ENCODE measurements at regions not wholly inside any gene's neighbourhood (a gene's known extent, or its start where the extent isn't known, plus 50 kb on each side); places are given as distances from the start of the nearest gene placed in this dataset.

GRCh38 chr2:117126656-117127055, 687.8 kb upstream of the DDX18 start:
- Mint-ChIP-seq H3K36me3 (ENCODE audit: insufficient read depth) (peaks cover 11% of the 10 kb centered on the region), H3K27ac (peak overlapping the region; percentile 91), H3K27me3 (no peaks in the 10 kb centered on the region), H3K4me3 (ENCODE audit: low read depth) (peak overlapping the region; percentile 25), H3K9me3 (ENCODE audit: low read depth) (peaks cover 13% of the 10 kb centered on the region), H3K4me1 (ENCODE audit: low read depth) (peaks cover 32% of the 10 kb centered on the region)
- DNase-seq (ENCODE audit: low spot score, unreplicated experiment), result no peak
- TF ChIP-seq CTCF (IDR thresholded peaks at IDR 0.05; ENCODE audit: unreplicated experiment), result no peak

- no peak for TF ChIP-seq CTCF (IDR thresholded peaks at IDR 0.05; ENCODE audit: unreplicated experiment)
- no peaks in the 10 kb centered on the region for H3K27me3 Mint-ChIP-seq
- H3K4me1 Mint-ChIP-seq (ENCODE audit: low read depth), result peaks cover 32% of the 10 kb centered on the region
- peaks cover 13% of the 10 kb centered on the region for H3K9me3 Mint-ChIP-seq (ENCODE audit: low read depth)
- H3K27ac Mint-ChIP-seq, result peak overlapping the region; percentile 8
- H3K4me3 Mint-ChIP-seq (ENCODE audit: low read depth), result no peak overlapping the region
- peaks cover 11% of the 10 kb centered on the region for H3K36me3 Mint-ChIP-seq (ENCODE audit: insufficient read depth)
- no peak for DNase-seq (ENCODE audit: low spot score, unreplicated experiment)
Observed at GRCh38 chr2:117127680-117128079, 686.8 kb upstream of the DDX18 start.

- Mint-ChIP-seq H3K36me3 (ENCODE audit: insufficient read depth) (peaks cover 11% of the 10 kb centered on the region), H3K27me3 (no peaks in the 10 kb centered on the region), H3K4me1 (ENCODE audit: low read depth) (peaks cover 32% of the 10 kb centered on the region), H3K9me3 (ENCODE audit: low read depth) (peaks cover 13% of the 10 kb centered on the region), H3K27ac (peak overlapping the region; percentile 89), H3K4me3 (ENCODE audit: low read depth) (no peak overlapping the region)
- no peak for DNase-seq (ENCODE audit: low spot score, unreplicated experiment)
- no peak for TF ChIP-seq CTCF (IDR thresholded peaks at IDR 0.05; ENCODE audit: unreplicated experiment)
Observed at GRCh38 chr2:117128461-117128860, 686.0 kb upstream of the DDX18 start.

- Mint-ChIP-seq H3K36me3 (ENCODE audit: insufficient read depth) (peaks cover 2% of the 10 kb centered on the region), H3K9me3 (ENCODE audit: low read depth) (peaks cover 5% of the 10 kb centered on the region), H3K27ac (no peak overlapping the region), H3K4me3 (ENCODE audit: low read depth) (no peak overlapping the region), H3K27me3 (no peaks in the 10 kb centered on the region), H3K4me1 (ENCODE audit: low read depth) (no peaks in the 10 kb centered on the region)
- DNase-seq (ENCODE audit: low spot score, unreplicated experiment), result no peak
- no peak for TF ChIP-seq CTCF (IDR thresholded peaks at IDR 0.05; ENCODE audit: unreplicated experiment)
Observed at GRCh38 chr2:117137371-117137770, 677.1 kb upstream of the DDX18 start.

- no peak overlapping the region for H3K27ac Mint-ChIP-seq
- H3K4me1 Mint-ChIP-seq (ENCODE audit: low read depth), result no peaks in the 10 kb centered on the region
- peaks cover 9% of the 10 kb centered on the region for H3K36me3 Mint-ChIP-seq (ENCODE audit: insufficient read depth)
- no peak for DNase-seq (ENCODE audit: low spot score, unreplicated experiment)
- no peak overlapping the region for H3K4me3 Mint-ChIP-seq (ENCODE audit: low read depth)
- no peaks in the 10 kb centered on the region for H3K27me3 Mint-ChIP-seq
- TF ChIP-seq CTCF (IDR thresholded peaks at IDR 0.05; ENCODE audit: unreplicated experiment), result no peak
- peaks cover 16% of the 10 kb centered on the region for H3K9me3 Mint-ChIP-seq (ENCODE audit: low read depth)
Observed at GRCh38 chr2:117169036-117169765, 645.3 kb upstream of the DDX18 start.
